DOHH2 (cell line): ENCODE measurements at regions not wholly inside any gene's neighbourhood (a gene's known extent, or its start where the extent isn't known, plus 50 kb on each side); places are given as distances from the start of the nearest gene placed in this dataset.

Experiments used
- CTCF ChIP-seq: fragments of 200-600 bp; sonication (generic); IDR thresholded peaks from one replicate; pipeline ENCODE4 v1.5.1; 2014; ENCODE audit warnings: antibody characterized with exemption, mild to moderate bottlenecking, low read depth, low read length; ENCODE audit not compliant: poor library complexity, severe bottlenecking
- EZH2phosphoT487 ChIP-seq: fragments of 200-600 bp; sonication (generic); IDR thresholded peaks from 2 replicates; pipeline ENCODE4 v1.6.1; 2017; ENCODE audit warnings: borderline replicate concordance, mild to moderate bottlenecking, antibody characterized with exemption, low read length, moderate library complexity, mixed read lengths

GRCh38 chr5:156274453-156274852 is 52.5 kb upstream of the SGCD start:
- no peak for TF ChIP-seq CTCF
- TF ChIP-seq EZH2phosphoT487 = no peak
